ENCODE measurements at regions not wholly inside any gene's neighbourhood (a gene's known extent, or its start where the extent isn't known, plus 50 kb on each side); places are given as distances from the start of the nearest gene placed in this dataset.

GRCh38 chr10:118412132-118412760, 70.1 kb upstream of the FAM204A start:
- DNase-seq (ENCODE audit: low read depth): no peak

GRCh38 chr10:118409295-118409694, 67.2 kb upstream of the FAM204A start:
- DNase-seq (ENCODE audit: low read depth): no peak

- no peak for DNase-seq (ENCODE audit: low read depth)
Measured at GRCh38 chr10:118408181-118408580, 66.1 kb upstream of the FAM204A start.

- DNase-seq (ENCODE audit: low read depth): no peak
Measured at GRCh38 chr10:118407777-118408176, 65.7 kb upstream of the FAM204A start.

- no peak for DNase-seq (ENCODE audit: low read depth)
Measured at GRCh38 chr10:118407026-118407425, 64.9 kb upstream of the FAM204A start.

GRCh38 chr10:118405928-118406327, 63.8 kb upstream of the FAM204A start:
- DNase-seq (ENCODE audit: low read depth): no peak

GRCh38 chr10:118403967-118404366, 61.8 kb upstream of the FAM204A start:
- DNase-seq (ENCODE audit: low read depth): no peak

- no peak for DNase-seq (ENCODE audit: low read depth)
Measured at GRCh38 chr10:118401708-118402193, 59.6 kb upstream of the FAM204A start.

- DNase-seq (ENCODE audit: low read depth): no peak
Measured at GRCh38 chr10:118397391-118397790, 55.3 kb upstream of the FAM204A start.

GRCh38 chr10:118395947-118396346, 53.8 kb upstream of the FAM204A start:
- no peak for DNase-seq (ENCODE audit: low read depth)

- no peak for DNase-seq (ENCODE audit: low read depth)
Measured at GRCh38 chr10:118394301-118395200, 52.4 kb upstream of the FAM204A start.

GRCh38 chr10:118392761-118393160, 50.6 kb upstream of the FAM204A start:
- no peak for DNase-seq (ENCODE audit: low read depth)
